AG08395 (cell line): ENCODE measurements at regions not wholly inside any gene's neighbourhood (a gene's known extent, or its start where the extent isn't known, plus 50 kb on each side); places are given as distances from the start of the nearest gene placed in this dataset.
"Not testable (repeated sequence)": the region's sequence is repeated elsewhere in the genome, so short reads cannot be mapped to it uniquely, and the experiment has no call there.

ENCODE experiments used
- DNase-seq: peaks from one replicate; pipeline ENCODE4 v3.0.0; 2012; ENCODE audit warnings: mixed read lengths, low spot score

- DNase-seq, result no peak
These were observed 156.8 kb upstream of the ALG10B start for GRCh38 chr12:38159591-38160317.

GRCh38 chr12:38160318-38161122, 156.1 kb upstream of the ALG10B start:
- no peak for DNase-seq

- no peak for DNase-seq
These were observed 155.2 kb upstream of the ALG10B start for GRCh38 chr12:38161123-38162000.

GRCh38 chr12:38162013-38162412, 154.6 kb upstream of the ALG10B start:
- DNase-seq, result no peak

- no peak for DNase-seq
These were observed 153.7 kb upstream of the ALG10B start for GRCh38 chr12:38162708-38163441.

GRCh38 chr12:38163442-38163801, 153.2 kb upstream of the ALG10B start:
- DNase-seq, result no peak

- no peak for DNase-seq
These were observed 150.3 kb upstream of the ALG10B start for GRCh38 chr12:38166225-38166624.

GRCh38 chr12:38175538-38175937, 141.0 kb upstream of the ALG10B start:
- DNase-seq, result no peak

GRCh38 chr12:38183617-38184016, 133.0 kb upstream of the ALG10B start:
- not testable (repeated sequence) for DNase-seq

GRCh38 chr12:38197286-38197685, 119.3 kb upstream of the ALG10B start:
- DNase-seq, result not testable (repeated sequence)

GRCh38 chr12:38201461-38202276, 114.9 kb upstream of the ALG10B start:
- no peak for DNase-seq

GRCh38 chr12:38204831-38205230, 111.7 kb upstream of the ALG10B start:
- DNase-seq, result no peak

GRCh38 chr12:38222011-38222410, 94.6 kb upstream of the ALG10B start:
- DNase-seq, result no peak

- DNase-seq, result not testable (repeated sequence)
These were observed 78.2 kb upstream of the ALG10B start for GRCh38 chr12:38238328-38238727.

GRCh38 chr12:38253778-38254177, 62.8 kb upstream of the ALG10B start:
- DNase-seq, result no peak

- no peak for DNase-seq
These were observed 58.2 kb upstream of the ALG10B start for GRCh38 chr12:38258411-38258810.
